PC-9 (cell line): ENCODE measurements at regions not wholly inside any gene's neighbourhood (a gene's known extent, or its start where the extent isn't known, plus 50 kb on each side); places are given as distances from the start of the nearest gene placed in this dataset.

Source experiments
- CTCF ChIP-seq: fragments of 200-600 bp; sonication (generic); conservative IDR thresholded peaks from 2 replicates; pipeline ENCODE4 v1.6.1; 2017; ENCODE audit warnings: mixed run types, antibody characterized with exemption, mild to moderate bottlenecking, moderate library complexity
- EZH2 ChIP-seq: fragments of 200-600 bp; sonication (generic); IDR thresholded peaks from 2 replicates; pipeline ENCODE4 v1.8.0; 2017; ENCODE audit warnings: antibody characterized with exemption, low read depth

- TF ChIP-seq EZH2: no peak
- TF ChIP-seq CTCF: no peak
Measured at GRCh38 chr10:63769367-63769766, 248.2 kb downstream of the REEP3 start.
